ENCODE measurements at regions not wholly inside any gene's neighbourhood (a gene's known extent, or its start where the extent isn't known, plus 50 kb on each side); places are given as distances from the start of the nearest gene placed in this dataset.
"Not testable (repeated sequence)": the region's sequence is repeated elsewhere in the genome, so short reads cannot be mapped to it uniquely, and the experiment has no call there.

GRCh38 chr5:57931807-57932206, 449.2 kb upstream of the ACTBL2 start:
- TF ChIP-seq CTCF (conservative IDR thresholded peaks at IDR 0.05), result no peak
- no peak overlapping the region for H3K27ac ChIP-seq

- no peak overlapping the region for H3K27ac ChIP-seq
- TF ChIP-seq CTCF (conservative IDR thresholded peaks at IDR 0.05), result no peak
- no peak for TF ChIP-seq ZFX (IDR thresholded peaks at IDR 0.05)
Observed at GRCh38 chr5:57931352-57931751, 448.7 kb upstream of the ACTBL2 start.

- TF ChIP-seq CTCF (conservative IDR thresholded peaks at IDR 0.05), result no peak
- no peak for TF ChIP-seq ZFX (IDR thresholded peaks at IDR 0.05)
- no peak overlapping the region for H3K27ac ChIP-seq
Observed at GRCh38 chr5:57929271-57929670, 446.7 kb upstream of the ACTBL2 start.

GRCh38 chr5:57923094-57923493, 440.5 kb upstream of the ACTBL2 start:
- not testable (repeated sequence) for H3K27ac ChIP-seq

GRCh38 chr5:57917004-57917403, 434.4 kb upstream of the ACTBL2 start:
- TF ChIP-seq CTCF (conservative IDR thresholded peaks at IDR 0.05), result no peak
- no peak for TF ChIP-seq ZFX (IDR thresholded peaks at IDR 0.05)
- H3K27ac ChIP-seq, result no peak overlapping the region

- H3K27ac ChIP-seq, result no peak overlapping the region
- TF ChIP-seq ZFX (IDR thresholded peaks at IDR 0.05) (no peak), CTCF (conservative IDR thresholded peaks at IDR 0.05) (no peak)
Observed at GRCh38 chr5:57915536-57915935, 432.9 kb upstream of the ACTBL2 start.

GRCh38 chr5:57911438-57911837, 428.8 kb upstream of the ACTBL2 start:
- TF ChIP-seq ZFX (IDR thresholded peaks at IDR 0.05) (no peak), CTCF (conservative IDR thresholded peaks at IDR 0.05) (no peak)
- no peak overlapping the region for H3K27ac ChIP-seq

GRCh38 chr5:57906671-57907070, 424.1 kb upstream of the ACTBL2 start:
- no peak overlapping the region for H3K27ac ChIP-seq
- no peak for TF ChIP-seq ZFX (IDR thresholded peaks at IDR 0.05)
- no peak for TF ChIP-seq CTCF (conservative IDR thresholded peaks at IDR 0.05)
